ENCODE measurements at regions not wholly inside any gene's neighbourhood (a gene's known extent, or its start where the extent isn't known, plus 50 kb on each side); places are given as distances from the start of the nearest gene placed in this dataset.

GRCh38 chr3:64932666-64933342 is 245.0 kb upstream of the ADAMTS9 start:
- TF ChIP-seq EZH2 (IDR thresholded peaks at IDR 0.05; ENCODE audit: insufficient read depth, low read length) (no peak), CTCF (IDR thresholded peaks at IDR 0.05; ENCODE audit: insufficient read depth, low read depth, low read length) (no peak)
